Panc1 (cell line): ENCODE measurements at regions not wholly inside any gene's neighbourhood (a gene's known extent, or its start where the extent isn't known, plus 50 kb on each side); places are given as distances from the start of the nearest gene placed in this dataset.
"Not testable (repeated sequence)": the region's sequence is repeated elsewhere in the genome, so short reads cannot be mapped to it uniquely, and the experiment has no call there.

ENCODE experiments used
- ATAC-seq: fragments of 200-7000 bp; cut with Tn5 transposase; 2 replicates; pipeline ENCODE4 v1.9.1; 2020; ENCODE audit warnings: mild to moderate bottlenecking, moderate library complexity
- BruUV-seq: library from RNA; stranded (reverse); fragments of 400-500 nt; replicated peaks from 2 replicates; lab custom pipeline; 2021; lab: Mats Ljungman, UMichigan
- CTCF ChIA-PET: fragments of 300-600 bp; sonication (Branson Sonifier 250); formaldehyde crosslinking; loops from one replicate; lab custom pipeline; 2022; ENCODE audit warnings: antibody characterized with exemption; lab: Charles Lee
- POLR2A ChIA-PET: fragments of 300-600 bp; sonication (Branson Sonifier 250); formaldehyde crosslinking; loops from one replicate; lab custom pipeline; 2022; ENCODE audit warnings: antibody characterized with exemption; lab: Charles Lee
- DNase-seq: peaks from one replicate; pipeline ENCODE4 v3.0.0-alpha.2; 2010; ENCODE audit warnings: low read depth, low spot score
- H3K27ac ChIP-seq: 2 replicates; pipeline ENCODE4 v1.5.1; 2011; ENCODE audit warnings: mild to moderate bottlenecking, low read length, inconsistent platforms
- H3K27me3 ChIP-seq: fragments of 200-500 bp; sonication (Bioruptor generic); 2 replicates; pipeline ENCODE4 v1.6.0; 2014; ENCODE audit warnings: low read length, inconsistent platforms; ENCODE audit not compliant: control insufficient read depth, insufficient read depth
- H3K36me3 ChIP-seq: fragments of 200-500 bp; sonication (Bioruptor generic); 2 replicates; pipeline ENCODE4 v1.5.1; 2014; ENCODE audit warnings: inconsistent platforms, mild to moderate bottlenecking, low read length, moderate library complexity; ENCODE audit not compliant: control insufficient read depth, insufficient read depth
- H3K4me1 ChIP-seq: 2 replicates; pipeline ENCODE4 v1.5.1; 2011; ENCODE audit warnings: inconsistent platforms, mild to moderate bottlenecking, low read length, moderate library complexity; ENCODE audit not compliant: control insufficient read depth, insufficient read depth
- H3K4me3 ChIP-seq, 2 experiments: 2 replicates each; pipeline ENCODE4 v1.5.1; 2011 to 2012; ENCODE audit warnings: low read depth in 2 of 2, low read length in 2 of 2, mild to moderate bottlenecking in 2 of 2, inconsistent platforms in 1 of 2, moderate library complexity in 1 of 2
- H3K9me3 ChIP-seq: fragments of 200-500 bp; sonication (Bioruptor generic); 2 replicates; pipeline ENCODE4 v1.5.1; 2014; ENCODE audit warnings: low read depth, mild to moderate bottlenecking, inconsistent platforms, low read length, moderate library complexity; ENCODE audit not compliant: control insufficient read depth, insufficient read depth
- POLR2AphosphoS5 ChIP-seq: IDR thresholded peaks from 2 replicates; pipeline ENCODE4 v1.6.1; 2012; ENCODE audit warnings: mild to moderate bottlenecking, low read depth, low read length, moderate library complexity
- SIN3A ChIP-seq: IDR thresholded peaks from 2 replicates; pipeline ENCODE4 v1.6.1; 2012; ENCODE audit warnings: low read depth, mild to moderate bottlenecking, low read length, moderate library complexity, borderline replicate concordance; ENCODE audit not compliant: insufficient read depth
- TCF7L2 ChIP-seq: IDR thresholded peaks from 2 replicates; pipeline ENCODE4 v1.6.1; 2011; ENCODE audit warnings: mild to moderate bottlenecking, low read depth, low read length, inconsistent platforms
- in situ Hi-C: cut with HindIII; loops from 2 replicates; pipeline ENCODE4 v1.10.0; 2016; ENCODE audit warnings: low sequenced_read_pairs, low pct_unique_long_range_greater_than_20kb
- intact Hi-C: fragments of 100-400 bp; cut with micrococcal nuclease; formaldehyde crosslinking; loops from one replicate; pipeline ENCODE4 v1.10.0; 2022; ENCODE audit not compliant: unreplicated experiment
- TF ChIP-seq, protein P1 (sequence below): fragments of 450-650 bp; IDR thresholded peaks from 2 replicates; pipeline ENCODE4 v1.5.1; 2017; ENCODE audit warnings: mild to moderate bottlenecking
- TF ChIP-seq, protein P2 (sequence below), 2 experiments: IDR thresholded peaks; 2 replicates each; pipeline ENCODE4 v1.6.1; 2011 to 2012; ENCODE audit warnings: low read depth in 2 of 2, control low read depth in 1 of 2, low read length in 1 of 2, mild to moderate bottlenecking in 1 of 2, moderate library complexity in 1 of 2; ENCODE audit not compliant: insufficient read depth in 1 of 2

DNA sequence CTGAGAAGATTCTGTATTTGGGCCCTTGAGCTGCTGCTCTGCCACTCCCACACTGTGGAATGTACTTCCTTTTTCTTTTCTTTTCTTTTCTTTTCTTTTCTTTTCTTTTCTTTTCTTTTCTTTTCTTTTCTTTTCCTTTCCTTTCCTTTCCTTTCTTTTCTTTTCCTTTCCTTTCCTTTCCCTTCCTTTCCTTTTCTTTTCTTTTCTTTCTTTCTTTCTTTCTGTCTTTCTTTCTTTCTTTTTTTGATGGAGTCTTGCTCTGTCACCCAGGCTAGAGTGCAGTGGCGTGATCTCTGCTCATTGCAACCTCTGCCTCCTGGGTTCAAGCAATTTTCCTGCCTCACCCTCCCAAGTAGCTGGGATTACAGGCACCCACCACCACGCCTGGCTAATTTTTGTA, 89.8 kb downstream of the DNAAF6 start:
- in situ Hi-C loops, BruUV-seq, intact Hi-C loops, H3K4me1 ChIP-seq, H3K27ac ChIP-seq, H3K27me3 ChIP-seq, H3K36me3 ChIP-seq, CTCF ChIA-PET, ATAC-seq, POLR2A ChIA-PET, H3K9me3 ChIP-seq, H3K4me3 ChIP-seq, DNase-seq: not testable (repeated sequence)

DNA sequence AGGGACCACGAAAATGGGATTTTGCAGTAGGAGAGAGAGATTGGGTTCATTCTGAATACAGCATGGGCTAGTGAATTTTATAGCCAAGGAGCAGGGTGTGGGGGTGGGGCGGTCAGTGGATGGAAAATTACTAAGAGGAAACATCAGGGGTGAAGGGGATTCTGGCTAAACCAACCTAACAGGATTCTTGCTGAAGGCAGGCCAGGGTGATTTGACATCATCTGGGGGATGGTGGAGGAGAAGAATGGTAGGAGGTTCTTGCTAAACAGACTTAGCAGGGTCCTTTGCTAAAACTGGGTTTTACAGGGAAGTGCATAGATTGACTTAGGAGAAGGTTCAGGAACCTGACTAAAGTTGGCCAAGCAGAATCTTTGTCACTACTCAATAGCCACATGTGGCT, 91.9 kb downstream of the DNAAF6 start:
- intact Hi-C loops: no loop called here
- H3K4me3 ChIP-seq: no peak overlapping the region
- H3K36me3 ChIP-seq: no peaks in the 10 kb centered on the region
- ATAC-seq: no peak
- ChIA-PET CTCF (no interaction called here), POLR2A (no interaction called here)
- no peaks in the 10 kb centered on the region for H3K9me3 ChIP-seq
- no peaks in the 10 kb centered on the region for H3K4me1 ChIP-seq
- in situ Hi-C loops: no loop called here
- no peak for DNase-seq
- no TSS peak for BruUV-seq
- peaks cover 2% of the 10 kb centered on the region for H3K27me3 ChIP-seq
- TF ChIP-seq SIN3A (no peak), TCF7L2 (no peak), POLR2AphosphoS5 (no peak)
- TF ChIP-seq, protein P1, sequence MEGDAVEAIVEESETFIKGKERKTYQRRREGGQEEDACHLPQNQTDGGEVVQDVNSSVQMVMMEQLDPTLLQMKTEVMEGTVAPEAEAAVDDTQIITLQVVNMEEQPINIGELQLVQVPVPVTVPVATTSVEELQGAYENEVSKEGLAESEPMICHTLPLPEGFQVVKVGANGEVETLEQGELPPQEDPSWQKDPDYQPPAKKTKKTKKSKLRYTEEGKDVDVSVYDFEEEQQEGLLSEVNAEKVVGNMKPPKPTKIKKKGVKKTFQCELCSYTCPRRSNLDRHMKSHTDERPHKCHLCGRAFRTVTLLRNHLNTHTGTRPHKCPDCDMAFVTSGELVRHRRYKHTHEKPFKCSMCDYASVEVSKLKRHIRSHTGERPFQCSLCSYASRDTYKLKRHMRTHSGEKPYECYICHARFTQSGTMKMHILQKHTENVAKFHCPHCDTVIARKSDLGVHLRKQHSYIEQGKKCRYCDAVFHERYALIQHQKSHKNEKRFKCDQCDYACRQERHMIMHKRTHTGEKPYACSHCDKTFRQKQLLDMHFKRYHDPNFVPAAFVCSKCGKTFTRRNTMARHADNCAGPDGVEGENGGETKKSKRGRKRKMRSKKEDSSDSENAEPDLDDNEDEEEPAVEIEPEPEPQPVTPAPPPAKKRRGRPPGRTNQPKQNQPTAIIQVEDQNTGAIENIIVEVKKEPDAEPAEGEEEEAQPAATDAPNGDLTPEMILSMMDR: no peak
- TF ChIP-seq, protein P2, sequence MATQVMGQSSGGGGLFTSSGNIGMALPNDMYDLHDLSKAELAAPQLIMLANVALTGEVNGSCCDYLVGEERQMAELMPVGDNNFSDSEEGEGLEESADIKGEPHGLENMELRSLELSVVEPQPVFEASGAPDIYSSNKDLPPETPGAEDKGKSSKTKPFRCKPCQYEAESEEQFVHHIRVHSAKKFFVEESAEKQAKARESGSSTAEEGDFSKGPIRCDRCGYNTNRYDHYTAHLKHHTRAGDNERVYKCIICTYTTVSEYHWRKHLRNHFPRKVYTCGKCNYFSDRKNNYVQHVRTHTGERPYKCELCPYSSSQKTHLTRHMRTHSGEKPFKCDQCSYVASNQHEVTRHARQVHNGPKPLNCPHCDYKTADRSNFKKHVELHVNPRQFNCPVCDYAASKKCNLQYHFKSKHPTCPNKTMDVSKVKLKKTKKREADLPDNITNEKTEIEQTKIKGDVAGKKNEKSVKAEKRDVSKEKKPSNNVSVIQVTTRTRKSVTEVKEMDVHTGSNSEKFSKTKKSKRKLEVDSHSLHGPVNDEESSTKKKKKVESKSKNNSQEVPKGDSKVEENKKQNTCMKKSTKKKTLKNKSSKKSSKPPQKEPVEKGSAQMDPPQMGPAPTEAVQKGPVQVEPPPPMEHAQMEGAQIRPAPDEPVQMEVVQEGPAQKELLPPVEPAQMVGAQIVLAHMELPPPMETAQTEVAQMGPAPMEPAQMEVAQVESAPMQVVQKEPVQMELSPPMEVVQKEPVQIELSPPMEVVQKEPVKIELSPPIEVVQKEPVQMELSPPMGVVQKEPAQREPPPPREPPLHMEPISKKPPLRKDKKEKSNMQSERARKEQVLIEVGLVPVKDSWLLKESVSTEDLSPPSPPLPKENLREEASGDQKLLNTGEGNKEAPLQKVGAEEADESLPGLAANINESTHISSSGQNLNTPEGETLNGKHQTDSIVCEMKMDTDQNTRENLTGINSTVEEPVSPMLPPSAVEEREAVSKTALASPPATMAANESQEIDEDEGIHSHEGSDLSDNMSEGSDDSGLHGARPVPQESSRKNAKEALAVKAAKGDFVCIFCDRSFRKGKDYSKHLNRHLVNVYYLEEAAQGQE (IDR thresholded peaks at IDR 0.05; ENCODE audit: insufficient read depth in 1 of 2, low read depth in 2 of 2, low read length in 1 of 2): no peak
- no peak overlapping the region for H3K27ac ChIP-seq

DNA sequence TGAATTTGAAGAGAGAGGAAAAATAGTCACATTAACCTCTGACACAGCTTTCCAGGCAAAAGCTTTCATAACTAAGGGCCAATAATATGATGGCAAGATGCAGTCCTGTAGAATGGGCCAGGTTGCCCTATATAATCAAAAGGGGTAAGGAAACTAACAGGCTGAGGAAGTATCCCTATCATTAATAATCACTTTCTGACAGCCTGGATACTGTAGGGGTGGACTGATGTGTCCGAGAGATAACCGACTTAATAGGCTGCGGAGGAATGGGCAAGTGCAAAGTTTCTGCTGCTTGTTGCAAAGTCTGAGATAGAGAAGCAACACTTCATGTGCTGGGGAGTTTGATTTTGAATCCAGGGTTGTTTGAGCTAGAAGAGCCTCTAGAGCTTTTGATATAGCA, 94.8 kb downstream of the DNAAF6 start:
- CTCF ChIA-PET: no interaction called here
- Histone ChIP-seq H3K27ac (no peak overlapping the region), H3K4me1 (no peaks in the 10 kb centered on the region), H3K4me3 (no peak overlapping the region), H3K36me3 (no peaks in the 10 kb centered on the region), H3K27me3 (peaks cover 2% of the 10 kb centered on the region), H3K9me3 (no peaks in the 10 kb centered on the region)
- DNase-seq (no peak), ATAC-seq (no peak)
- TF ChIP-seq, protein P1: no peak
- no peak for TF ChIP-seq SIN3A
- TF ChIP-seq, protein P2 (IDR thresholded peaks at IDR 0.05; ENCODE audit: insufficient read depth in 1 of 2, low read depth in 2 of 2, low read length in 1 of 2): no peak
- TF ChIP-seq TCF7L2: no peak
- TF ChIP-seq POLR2AphosphoS5: no peak
- intact Hi-C loops (no loop called here), in situ Hi-C loops (no loop called here)
- POLR2A ChIA-PET: no interaction called here
- no TSS peak for BruUV-seq
